DOHH2 (cell line): ENCODE measurements at regions not wholly inside any gene's neighbourhood (a gene's known extent, or its start where the extent isn't known, plus 50 kb on each side); places are given as distances from the start of the nearest gene placed in this dataset.
"Not testable (repeated sequence)": the region's sequence is repeated elsewhere in the genome, so short reads cannot be mapped to it uniquely, and the experiment has no call there.

Experiments used
- H3F3A ChIP-seq: fragments of 200-600 bp; sonication (generic), shearing (Covaris generic); 2 replicates; pipeline ENCODE4 v1.6.0; 2016; ENCODE audit warnings: antibody characterized with exemption, mild to moderate bottlenecking; ENCODE audit not compliant: control insufficient read depth, insufficient read depth
- H3K27ac ChIP-seq: fragments of 200-600 bp; sonication (generic); 2 replicates; pipeline ENCODE4 v1.5.1; 2014; ENCODE audit warnings: low read depth, mild to moderate bottlenecking, low read length, moderate library complexity
- H3K27me3 ChIP-seq: fragments of 200-600 bp; sonication (generic); 2 replicates; pipeline ENCODE4 v1.6.1; 2014; ENCODE audit warnings: mild to moderate bottlenecking, low read length, mixed read lengths; ENCODE audit not compliant: control insufficient read depth
- H3K36me3 ChIP-seq: fragments of 200-600 bp; sonication (generic); 2 replicates; pipeline ENCODE4 v1.6.1; 2014; ENCODE audit warnings: mild to moderate bottlenecking, low read length, moderate library complexity, mixed read lengths; ENCODE audit not compliant: control insufficient read depth
- H3K4me1 ChIP-seq: fragments of 200-600 bp; sonication (generic); 2 replicates; pipeline ENCODE4 v1.6.1; 2014; ENCODE audit warnings: mild to moderate bottlenecking, low read length, mixed read lengths; ENCODE audit not compliant: control insufficient read depth
- H3K4me2 ChIP-seq: fragments of 200-600 bp; sonication (generic); 2 replicates; pipeline ENCODE4 v1.6.0; 2014; ENCODE audit warnings: mild to moderate bottlenecking, low read length, moderate library complexity
- H3K4me3 ChIP-seq: fragments of 200-600 bp; sonication (generic); 2 replicates; pipeline ENCODE4 v1.5.1; 2014; ENCODE audit warnings: mild to moderate bottlenecking, low read length, mixed read lengths
- H3K79me2 ChIP-seq: fragments of 200-600 bp; sonication (generic); 2 replicates; pipeline ENCODE4 v1.6.1; 2014; ENCODE audit warnings: mild to moderate bottlenecking, low read length, mixed read lengths; ENCODE audit not compliant: control insufficient read depth
- H3K9me2 ChIP-seq: fragments of 200-600 bp; sonication (generic); replicated peaks from 2 replicates; pipeline ENCODE4 v1.6.1; 2014; ENCODE audit warnings: mild to moderate bottlenecking, low read length, mixed read lengths; ENCODE audit not compliant: control insufficient read depth
- H3K9me3 ChIP-seq: fragments of 200-600 bp; sonication (generic); 2 replicates; pipeline ENCODE4 v1.6.1; 2014; ENCODE audit warnings: antibody characterized with exemption, low read length, mixed read lengths; ENCODE audit not compliant: control insufficient read depth, insufficient read depth
- H4K20me1 ChIP-seq: fragments of 200-600 bp; sonication (generic); 2 replicates; pipeline ENCODE4 v1.6.0; 2014; ENCODE audit warnings: low read depth, mild to moderate bottlenecking, antibody characterized with exemption, low read length, moderate library complexity; ENCODE audit not compliant: control insufficient read depth, insufficient read depth
- EZH2phosphoT487 ChIP-seq: fragments of 200-600 bp; sonication (generic); IDR thresholded peaks from 2 replicates; pipeline ENCODE4 v1.6.1; 2017; ENCODE audit warnings: borderline replicate concordance, mild to moderate bottlenecking, antibody characterized with exemption, low read length, moderate library complexity, mixed read lengths
- TF ChIP-seq, protein P1 (sequence below): fragments of 200-600 bp; sonication (generic); IDR thresholded peaks from one replicate; pipeline ENCODE4 v1.5.1; 2014; ENCODE audit warnings: antibody characterized with exemption, mild to moderate bottlenecking, low read depth, low read length; ENCODE audit not compliant: poor library complexity, severe bottlenecking

DNA sequence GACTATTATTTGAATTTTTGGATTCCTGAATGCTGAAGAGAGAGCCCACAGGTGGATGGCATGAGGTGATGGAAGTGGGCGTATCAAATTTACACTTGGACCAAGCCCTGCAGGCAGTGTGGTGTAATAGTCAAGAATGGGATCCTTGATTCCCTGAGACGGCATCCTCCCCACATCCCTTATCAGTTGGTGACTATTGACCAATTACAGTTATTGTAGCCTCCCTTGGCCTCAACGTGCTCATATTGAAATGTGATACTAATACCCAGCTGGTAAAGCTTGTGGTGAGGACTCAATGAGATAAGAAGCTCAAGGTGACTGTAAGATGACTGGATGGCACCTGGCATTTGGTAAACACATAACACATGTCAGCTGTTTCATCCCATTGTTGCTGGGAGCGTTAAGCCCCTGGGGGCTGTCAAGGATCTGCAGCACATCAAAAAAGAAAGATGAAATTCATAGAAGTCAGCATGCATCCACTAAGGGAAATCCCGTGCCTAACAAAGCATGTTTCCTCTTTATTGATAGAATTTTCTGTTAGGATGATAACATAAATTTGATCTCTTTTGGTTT, 65.6 kb upstream of the IRX2 start:
- no peaks in the 10 kb centered on the region for H3K36me3 ChIP-seq
- H3K27me3 ChIP-seq: no peaks in the 10 kb centered on the region
- H3K79me2 ChIP-seq: no peaks in the 10 kb centered on the region
- H3K4me1 ChIP-seq: no peaks in the 10 kb centered on the region
- H3K9me2 ChIP-seq: no peaks in the 10 kb centered on the region
- no peak overlapping the region for H3K4me3 ChIP-seq
- no peak overlapping the region for H3K27ac ChIP-seq
- TF ChIP-seq EZH2phosphoT487: no peak
- TF ChIP-seq, protein P1, sequence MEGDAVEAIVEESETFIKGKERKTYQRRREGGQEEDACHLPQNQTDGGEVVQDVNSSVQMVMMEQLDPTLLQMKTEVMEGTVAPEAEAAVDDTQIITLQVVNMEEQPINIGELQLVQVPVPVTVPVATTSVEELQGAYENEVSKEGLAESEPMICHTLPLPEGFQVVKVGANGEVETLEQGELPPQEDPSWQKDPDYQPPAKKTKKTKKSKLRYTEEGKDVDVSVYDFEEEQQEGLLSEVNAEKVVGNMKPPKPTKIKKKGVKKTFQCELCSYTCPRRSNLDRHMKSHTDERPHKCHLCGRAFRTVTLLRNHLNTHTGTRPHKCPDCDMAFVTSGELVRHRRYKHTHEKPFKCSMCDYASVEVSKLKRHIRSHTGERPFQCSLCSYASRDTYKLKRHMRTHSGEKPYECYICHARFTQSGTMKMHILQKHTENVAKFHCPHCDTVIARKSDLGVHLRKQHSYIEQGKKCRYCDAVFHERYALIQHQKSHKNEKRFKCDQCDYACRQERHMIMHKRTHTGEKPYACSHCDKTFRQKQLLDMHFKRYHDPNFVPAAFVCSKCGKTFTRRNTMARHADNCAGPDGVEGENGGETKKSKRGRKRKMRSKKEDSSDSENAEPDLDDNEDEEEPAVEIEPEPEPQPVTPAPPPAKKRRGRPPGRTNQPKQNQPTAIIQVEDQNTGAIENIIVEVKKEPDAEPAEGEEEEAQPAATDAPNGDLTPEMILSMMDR: no peak
- no peaks in the 10 kb centered on the region for H3F3A ChIP-seq
- H3K9me3 ChIP-seq: peaks cover 11% of the 10 kb centered on the region; the same call in 1 of the 2 replicates
- no peak overlapping the region for H3K4me2 ChIP-seq
- H4K20me1 ChIP-seq: no peaks in the 10 kb centered on the region

DNA sequence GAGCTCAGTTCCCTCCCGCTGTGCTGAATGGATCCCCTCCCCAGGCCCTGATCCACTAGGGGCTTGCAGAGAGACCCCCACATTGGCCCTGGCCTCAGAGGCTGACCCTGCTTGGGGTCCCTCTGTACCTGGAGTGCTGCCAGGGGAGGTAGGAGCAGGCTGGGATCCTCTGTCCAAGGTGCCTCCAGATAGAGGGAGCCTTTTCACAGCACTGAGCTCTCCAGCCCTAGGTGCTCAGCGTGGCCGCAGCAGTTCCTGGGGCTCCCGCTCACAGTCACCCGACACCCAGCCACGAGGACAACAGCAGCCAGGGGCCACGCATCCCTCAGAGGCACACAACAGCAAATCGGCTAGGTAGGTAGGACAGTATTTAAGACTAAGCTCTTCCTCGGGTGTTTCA, 62.2 kb upstream of the IRX2 start:
- Histone ChIP-seq H3K27me3 (no peaks in the 10 kb centered on the region), H3K36me3 (no peaks in the 10 kb centered on the region), H3K27ac (no peak overlapping the region), H3K4me3 (no peak overlapping the region), H3K9me2 (no peaks in the 10 kb centered on the region), H3K4me2 (no peak overlapping the region), H3K9me3 (peaks cover 12% of the 10 kb centered on the region; the same call in 1 of the 2 replicates), H3K79me2 (no peaks in the 10 kb centered on the region), H3F3A (no peaks in the 10 kb centered on the region), H4K20me1 (no peaks in the 10 kb centered on the region), H3K4me1 (no peaks in the 10 kb centered on the region)
- TF ChIP-seq EZH2phosphoT487: no peak
- TF ChIP-seq, protein P1: no peak

DNA sequence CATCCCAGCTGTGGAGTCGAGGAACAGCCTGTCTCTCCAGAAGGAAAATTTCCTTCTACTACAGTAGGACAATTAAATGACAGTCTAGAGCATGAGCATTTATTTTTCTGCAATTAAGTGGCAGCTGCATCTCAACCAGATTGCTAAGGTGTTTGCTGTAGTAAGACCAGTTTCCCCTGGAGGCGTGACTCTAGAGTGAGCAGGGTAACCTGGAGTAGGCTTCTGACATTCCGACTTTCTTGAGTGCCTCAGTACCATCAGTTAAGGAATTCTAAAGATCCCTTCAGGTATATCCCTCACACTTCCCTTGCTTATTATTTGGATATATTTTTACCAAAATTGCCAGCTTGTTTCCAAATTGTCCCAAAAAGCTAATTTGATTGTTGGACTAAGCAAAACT, 59.2 kb upstream of the IRX2 start:
- Histone ChIP-seq H3K27ac (no peak overlapping the region), H3K36me3 (no peaks in the 10 kb centered on the region), H3K9me3 (peaks cover 17% of the 10 kb centered on the region), H3K9me2 (no peaks in the 10 kb centered on the region), H4K20me1 (no peaks in the 10 kb centered on the region), H3K4me1 (no peaks in the 10 kb centered on the region), H3K27me3 (no peaks in the 10 kb centered on the region), H3K4me2 (no peak overlapping the region), H3K79me2 (no peaks in the 10 kb centered on the region), H3F3A (no peaks in the 10 kb centered on the region), H3K4me3 (no peak overlapping the region)
- TF ChIP-seq, protein P1: no peak
- no peak for TF ChIP-seq EZH2phosphoT487

DNA sequence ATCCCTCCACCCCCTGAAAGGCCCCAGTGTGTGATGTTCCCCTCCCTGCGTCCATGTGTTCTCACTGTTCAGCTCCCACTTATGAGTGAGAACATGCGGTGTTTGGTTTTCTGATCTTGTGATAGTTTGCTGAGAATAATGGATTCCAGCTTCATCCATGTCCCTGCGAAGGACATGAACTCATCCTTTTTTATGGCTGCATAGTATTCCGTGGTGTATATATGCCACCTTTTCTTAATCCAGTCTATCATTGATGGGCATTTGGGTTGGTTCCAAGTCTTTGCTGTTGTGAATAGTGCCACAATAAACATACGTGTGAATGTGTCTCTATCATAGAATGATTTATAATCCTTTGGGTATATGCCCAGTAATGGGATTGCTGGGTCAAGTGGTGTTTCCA, 55.8 kb upstream of the IRX2 start:
- H4K20me1 ChIP-seq, H3K4me3 ChIP-seq, H3K36me3 ChIP-seq, H3K27ac ChIP-seq, H3K4me2 ChIP-seq, H3K27me3 ChIP-seq, H3K9me2 ChIP-seq, H3K4me1 ChIP-seq, H3F3A ChIP-seq, H3K79me2 ChIP-seq: not testable (repeated sequence)
- peaks cover 10% of the 10 kb centered on the region for H3K9me3 ChIP-seq
